ENCODE measurements at regions not wholly inside any gene's neighbourhood (a gene's known extent, or its start where the extent isn't known, plus 50 kb on each side); places are given as distances from the start of the nearest gene placed in this dataset.

- no peak for TF ChIP-seq Cebpa-rat (IDR thresholded peaks at IDR 0.05)
- H3K36me3 ChIP-seq, result no peaks in the 10 kb centered on the region
- no peaks in the 10 kb centered on the region for H3K4me1 ChIP-seq
- no peak overlapping the region for H3K9ac ChIP-seq
- H3K27me3 ChIP-seq, result no peaks in the 10 kb centered on the region
- H4K20me1 ChIP-seq, result no peaks in the 10 kb centered on the region
- no peak overlapping the region for H3K27ac ChIP-seq
- no peak overlapping the region for H3K4me3 ChIP-seq
- no peaks in the 10 kb centered on the region for H3K9me3 ChIP-seq
- H3K4me2 ChIP-seq, result no peak overlapping the region
These were observed 841.5 kb downstream of the SOCS6 start for GRCh38 chr18:71130351-71130750.

GRCh38 chr18:71125581-71125980 lies 836.7 kb downstream of the SOCS6 start:
- no peak for TF ChIP-seq Cebpa-rat (IDR thresholded peaks at IDR 0.05)

GRCh38 chr18:71116535-71116934 lies 827.7 kb downstream of the SOCS6 start:
- no peaks in the 10 kb centered on the region for H4K20me1 ChIP-seq
- no peaks in the 10 kb centered on the region for H3K36me3 ChIP-seq
- H3K4me1 ChIP-seq, result no peaks in the 10 kb centered on the region
- H3K4me2 ChIP-seq, result no peak overlapping the region
- H3K27ac ChIP-seq, result no peak overlapping the region
- no peak overlapping the region for H3K9ac ChIP-seq
- peaks cover 8% of the 10 kb centered on the region; the same call in 1 of the 2 replicates for H3K9me3 ChIP-seq
- TF ChIP-seq Cebpa-rat (IDR thresholded peaks at IDR 0.05), result no peak
- H3K27me3 ChIP-seq, result no peaks in the 10 kb centered on the region
- H3K4me3 ChIP-seq, result no peak overlapping the region

More at GRCh38 chr18:71125581-71125980, 836.7 kb downstream of the SOCS6 start:
- Histone ChIP-seq H3K27me3 (no peaks in the 10 kb centered on the region), H4K20me1 (no peaks in the 10 kb centered on the region), H3K4me1 (no peaks in the 10 kb centered on the region), H3K4me2 (no peak overlapping the region), H3K9me3 (peaks cover 15% of the 10 kb centered on the region), H3K27ac (no peak overlapping the region), H3K36me3 (no peaks in the 10 kb centered on the region), H3K4me3 (no peak overlapping the region), H3K9ac (no peak overlapping the region)

- Histone ChIP-seq H3K4me3 (no peak overlapping the region), H4K20me1 (no peaks in the 10 kb centered on the region), H3K36me3 (no peaks in the 10 kb centered on the region), H3K4me1 (no peaks in the 10 kb centered on the region), H3K9ac (no peak overlapping the region), H3K4me2 (no peak overlapping the region), H3K27me3 (no peaks in the 10 kb centered on the region), H3K9me3 (no peaks in the 10 kb centered on the region), H3K27ac (no peak overlapping the region)
- TF ChIP-seq Cebpa-rat (IDR thresholded peaks at IDR 0.05), result no peak
These were observed 826.4 kb downstream of the SOCS6 start for GRCh38 chr18:71115261-71115660.

GRCh38 chr18:71114550-71115210 lies 825.8 kb downstream of the SOCS6 start:
- H3K9me3 ChIP-seq, result no peaks in the 10 kb centered on the region
- H3K4me3 ChIP-seq, result no peak overlapping the region
- no peak overlapping the region for H3K27ac ChIP-seq
- H3K36me3 ChIP-seq, result no peaks in the 10 kb centered on the region
- H3K4me2 ChIP-seq, result no peak overlapping the region
- no peaks in the 10 kb centered on the region for H3K27me3 ChIP-seq
- no peaks in the 10 kb centered on the region for H3K4me1 ChIP-seq
- no peaks in the 10 kb centered on the region for H4K20me1 ChIP-seq
- H3K9ac ChIP-seq, result no peak overlapping the region
- no peak for TF ChIP-seq Cebpa-rat (IDR thresholded peaks at IDR 0.05)

GRCh38 chr18:71107244-71107643 lies 818.4 kb downstream of the SOCS6 start:
- H3K4me3 ChIP-seq, result no peak overlapping the region
- no peak for TF ChIP-seq Cebpa-rat (IDR thresholded peaks at IDR 0.05)
- H3K36me3 ChIP-seq, result no peaks in the 10 kb centered on the region
- H3K27me3 ChIP-seq, result no peaks in the 10 kb centered on the region
- no peak overlapping the region for H3K9ac ChIP-seq
- no peaks in the 10 kb centered on the region for H4K20me1 ChIP-seq
- H3K4me1 ChIP-seq, result no peaks in the 10 kb centered on the region
- no peaks in the 10 kb centered on the region for H3K9me3 ChIP-seq
- no peak overlapping the region for H3K4me2 ChIP-seq
- H3K27ac ChIP-seq, result no peak overlapping the region

- Histone ChIP-seq H3K4me2 (no peak overlapping the region), H3K9ac (no peak overlapping the region), H3K27me3 (no peaks in the 10 kb centered on the region), H3K27ac (no peak overlapping the region), H3K4me1 (no peaks in the 10 kb centered on the region), H3K36me3 (no peaks in the 10 kb centered on the region), H3K9me3 (no peaks in the 10 kb centered on the region), H3K4me3 (no peak overlapping the region), H4K20me1 (no peaks in the 10 kb centered on the region)
- no peak for TF ChIP-seq Cebpa-rat (IDR thresholded peaks at IDR 0.05)
These were observed 817.9 kb downstream of the SOCS6 start for GRCh38 chr18:71106701-71107100.

- H3K4me2 ChIP-seq, result no peak overlapping the region
- no peak for TF ChIP-seq Cebpa-rat (IDR thresholded peaks at IDR 0.05)
- H3K4me3 ChIP-seq, result no peak overlapping the region
- no peak overlapping the region for H3K27ac ChIP-seq
- no peaks in the 10 kb centered on the region for H3K27me3 ChIP-seq
- no peak overlapping the region for H3K9ac ChIP-seq
- no peaks in the 10 kb centered on the region for H4K20me1 ChIP-seq
- H3K9me3 ChIP-seq, result no peaks in the 10 kb centered on the region
- H3K4me1 ChIP-seq, result no peaks in the 10 kb centered on the region
- no peaks in the 10 kb centered on the region for H3K36me3 ChIP-seq
These were observed 817.2 kb downstream of the SOCS6 start for GRCh38 chr18:71105994-71106546.

- H3K4me3 ChIP-seq, result no peak overlapping the region
- H3K4me2 ChIP-seq, result no peak overlapping the region
These were observed 816.4 kb downstream of the SOCS6 start for GRCh38 chr18:71105078-71105819.

GRCh38 chr18:71079606-71080005 lies 790.8 kb downstream of the SOCS6 start:
- no peak overlapping the region for H3K4me3 ChIP-seq
- H3K36me3 ChIP-seq, result no peaks in the 10 kb centered on the region
- no peak overlapping the region for H3K9ac ChIP-seq
- H3K4me2 ChIP-seq, result no peak overlapping the region
- no peak overlapping the region for H3K27ac ChIP-seq
- no peaks in the 10 kb centered on the region for H3K27me3 ChIP-seq
- TF ChIP-seq Cebpa-rat (IDR thresholded peaks at IDR 0.05), result no peak
- no peaks in the 10 kb centered on the region for H4K20me1 ChIP-seq
- no peaks in the 10 kb centered on the region for H3K4me1 ChIP-seq
- H3K9me3 ChIP-seq, result no peaks in the 10 kb centered on the region

More at GRCh38 chr18:71105078-71105819, 816.4 kb downstream of the SOCS6 start:
- no peaks in the 10 kb centered on the region for H3K9me3 ChIP-seq
- H3K9ac ChIP-seq, result no peak overlapping the region
- TF ChIP-seq Cebpa-rat (IDR thresholded peaks at IDR 0.05), result no peak
- no peaks in the 10 kb centered on the region for H3K27me3 ChIP-seq
- no peak overlapping the region for H3K27ac ChIP-seq
- no peaks in the 10 kb centered on the region for H3K36me3 ChIP-seq
- no peaks in the 10 kb centered on the region for H4K20me1 ChIP-seq
- no peaks in the 10 kb centered on the region for H3K4me1 ChIP-seq

Data from BLaER1 (cell line).